Stomach (tissue), 4 donors: ENCODE measurements at regions not wholly inside any gene's neighbourhood (a gene's known extent, or its start where the extent isn't known, plus 50 kb on each side); places are given as distances from the start of the nearest gene placed in this dataset.

ENCODE experiments used
- EP300 ChIP-seq: sonication (generic); formaldehyde crosslinking; IDR thresholded peaks from one replicate; pipeline ENCODE4 v1.6.1; 2017; ENCODE audit warnings: antibody characterized with exemption
- POLR2A ChIP-seq, 4 donors: fragments of 450-650 bp; IDR thresholded peaks; one replicate each; pipeline ENCODE4 v1.6.1; 2016; ENCODE audit warnings: antibody characterized with exemption in 4 of 4, control low read depth in 2 of 4, mild to moderate bottlenecking in 1 of 4, moderate library complexity in 1 of 4
- TF ChIP-seq, protein P1 (sequence below), 7 experiments: fragments of 450-650 bp in 4 of 7; fragments of 200-600 bp in 3 of 7; sonication (generic) in 3 of 7; IDR thresholded peaks; one replicate each; pipeline ENCODE4 v1.5.1; 2016 to 2019; ENCODE audit warnings: antibody characterized with exemption in 7 of 7, control low read depth in 2 of 7, mild to moderate bottlenecking in 1 of 7

GRCh38 chr2:18842836-18843235, 253.5 kb upstream of the NT5C1B start:
- TF ChIP-seq, protein P1, sequence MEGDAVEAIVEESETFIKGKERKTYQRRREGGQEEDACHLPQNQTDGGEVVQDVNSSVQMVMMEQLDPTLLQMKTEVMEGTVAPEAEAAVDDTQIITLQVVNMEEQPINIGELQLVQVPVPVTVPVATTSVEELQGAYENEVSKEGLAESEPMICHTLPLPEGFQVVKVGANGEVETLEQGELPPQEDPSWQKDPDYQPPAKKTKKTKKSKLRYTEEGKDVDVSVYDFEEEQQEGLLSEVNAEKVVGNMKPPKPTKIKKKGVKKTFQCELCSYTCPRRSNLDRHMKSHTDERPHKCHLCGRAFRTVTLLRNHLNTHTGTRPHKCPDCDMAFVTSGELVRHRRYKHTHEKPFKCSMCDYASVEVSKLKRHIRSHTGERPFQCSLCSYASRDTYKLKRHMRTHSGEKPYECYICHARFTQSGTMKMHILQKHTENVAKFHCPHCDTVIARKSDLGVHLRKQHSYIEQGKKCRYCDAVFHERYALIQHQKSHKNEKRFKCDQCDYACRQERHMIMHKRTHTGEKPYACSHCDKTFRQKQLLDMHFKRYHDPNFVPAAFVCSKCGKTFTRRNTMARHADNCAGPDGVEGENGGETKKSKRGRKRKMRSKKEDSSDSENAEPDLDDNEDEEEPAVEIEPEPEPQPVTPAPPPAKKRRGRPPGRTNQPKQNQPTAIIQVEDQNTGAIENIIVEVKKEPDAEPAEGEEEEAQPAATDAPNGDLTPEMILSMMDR (IDR thresholded peaks at IDR 0.05): no peak
- TF ChIP-seq EP300: no peak
- no peak for TF ChIP-seq POLR2A (IDR thresholded peaks at IDR 0.05)
